ENCODE measurements at regions not wholly inside any gene's neighbourhood (a gene's known extent, or its start where the extent isn't known, plus 50 kb on each side); places are given as distances from the start of the nearest gene placed in this dataset.

DNA sequence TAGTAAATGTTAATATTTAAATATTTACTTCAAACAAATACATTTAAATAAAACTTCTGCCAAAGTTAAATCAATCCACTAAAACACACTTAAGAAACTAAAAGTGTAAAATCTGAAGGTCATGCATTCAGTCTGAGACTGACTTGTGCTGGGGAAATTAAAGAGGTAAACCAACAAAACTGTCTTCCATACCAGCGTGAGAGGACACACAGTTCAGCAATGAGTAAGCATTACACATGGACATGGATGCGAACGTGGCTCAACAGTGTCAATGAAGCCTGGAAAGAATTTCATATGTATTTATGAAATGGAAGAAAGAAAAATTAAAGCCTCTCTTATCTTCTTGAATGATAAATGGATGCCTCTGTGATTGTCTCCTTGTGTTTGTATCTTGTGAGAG is 1052.3 kb downstream of the AACS start:
- TF ChIP-seq, protein P1, sequence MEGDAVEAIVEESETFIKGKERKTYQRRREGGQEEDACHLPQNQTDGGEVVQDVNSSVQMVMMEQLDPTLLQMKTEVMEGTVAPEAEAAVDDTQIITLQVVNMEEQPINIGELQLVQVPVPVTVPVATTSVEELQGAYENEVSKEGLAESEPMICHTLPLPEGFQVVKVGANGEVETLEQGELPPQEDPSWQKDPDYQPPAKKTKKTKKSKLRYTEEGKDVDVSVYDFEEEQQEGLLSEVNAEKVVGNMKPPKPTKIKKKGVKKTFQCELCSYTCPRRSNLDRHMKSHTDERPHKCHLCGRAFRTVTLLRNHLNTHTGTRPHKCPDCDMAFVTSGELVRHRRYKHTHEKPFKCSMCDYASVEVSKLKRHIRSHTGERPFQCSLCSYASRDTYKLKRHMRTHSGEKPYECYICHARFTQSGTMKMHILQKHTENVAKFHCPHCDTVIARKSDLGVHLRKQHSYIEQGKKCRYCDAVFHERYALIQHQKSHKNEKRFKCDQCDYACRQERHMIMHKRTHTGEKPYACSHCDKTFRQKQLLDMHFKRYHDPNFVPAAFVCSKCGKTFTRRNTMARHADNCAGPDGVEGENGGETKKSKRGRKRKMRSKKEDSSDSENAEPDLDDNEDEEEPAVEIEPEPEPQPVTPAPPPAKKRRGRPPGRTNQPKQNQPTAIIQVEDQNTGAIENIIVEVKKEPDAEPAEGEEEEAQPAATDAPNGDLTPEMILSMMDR (IDR thresholded peaks at IDR 0.05) = no peak
- TF ChIP-seq POLR2A (IDR thresholded peaks at IDR 0.05) = no peak

All from heart left ventricle (tissue), 13 donors.